Vagina (tissue), 2 donors: ENCODE measurements at regions not wholly inside any gene's neighbourhood (a gene's known extent, or its start where the extent isn't known, plus 50 kb on each side); places are given as distances from the start of the nearest gene placed in this dataset.

Experiments
- DNase-seq, 2 donors: peaks; one replicate each; pipeline ENCODE4 v3.0.0-alpha.2; 2017; ENCODE audit errors: extremely low spot score in 2 of 2
- H3K27ac ChIP-seq: fragments of 200-600 bp; sonication (generic); one replicate; pipeline ENCODE4 v1.5.1; 2019
- H3K27me3 ChIP-seq: fragments of 200-600 bp; sonication (generic); one replicate; pipeline ENCODE4 v1.5.1; 2019
- H3K36me3 ChIP-seq, 2 donors: fragments of 200-600 bp; sonication (generic); one replicate each; pipeline ENCODE4 v1.5.1; 2017 to 2019
- H3K4me1 ChIP-seq: fragments of 200-600 bp; sonication (generic); one replicate; pipeline ENCODE4 v1.5.1; 2019
- H3K4me3 ChIP-seq, 2 donors: fragments of 200-600 bp; sonication (generic); 1 replicate in 1 of 2; 2 replicates in 1 of 2; pipeline ENCODE4 v1.5.1; 2016 to 2019
- H3K9me3 ChIP-seq: fragments of 200-600 bp; sonication (generic); one replicate; pipeline ENCODE4 v1.5.1; 2019
- POLR2A ChIP-seq, 2 donors: fragments of 450-650 bp; IDR thresholded peaks; one replicate each; pipeline ENCODE4 v1.6.1; 2017; ENCODE audit warnings: antibody characterized with exemption in 2 of 2, mild to moderate bottlenecking in 2 of 2, moderate library complexity in 2 of 2
- POLR2AphosphoS5 ChIP-seq, 2 donors: sonication (generic); formaldehyde crosslinking; IDR thresholded peaks; one replicate each; pipeline ENCODE4 v1.9.0; 2017; ENCODE audit warnings: antibody characterized with exemption in 2 of 2, mild to moderate bottlenecking in 2 of 2, low read depth in 1 of 2; ENCODE audit not compliant: insufficient read depth in 1 of 2
- intact Hi-C: fragments of 100-400 bp; cut with DNase I; formaldehyde crosslinking; loops from one replicate; pipeline ENCODE4 v1.15.1; 2023
- TF ChIP-seq, protein P1 (sequence below), 3 experiments: fragments of 450-650 bp in 2 of 3; fragments of 200-600 bp in 1 of 3; sonication (generic) in 1 of 3; IDR thresholded peaks; one replicate each; pipeline ENCODE4 v1.5.1; 2017 to 2019; ENCODE audit warnings: antibody characterized with exemption in 3 of 3, mild to moderate bottlenecking in 2 of 3, moderate library complexity in 2 of 3

DNA sequence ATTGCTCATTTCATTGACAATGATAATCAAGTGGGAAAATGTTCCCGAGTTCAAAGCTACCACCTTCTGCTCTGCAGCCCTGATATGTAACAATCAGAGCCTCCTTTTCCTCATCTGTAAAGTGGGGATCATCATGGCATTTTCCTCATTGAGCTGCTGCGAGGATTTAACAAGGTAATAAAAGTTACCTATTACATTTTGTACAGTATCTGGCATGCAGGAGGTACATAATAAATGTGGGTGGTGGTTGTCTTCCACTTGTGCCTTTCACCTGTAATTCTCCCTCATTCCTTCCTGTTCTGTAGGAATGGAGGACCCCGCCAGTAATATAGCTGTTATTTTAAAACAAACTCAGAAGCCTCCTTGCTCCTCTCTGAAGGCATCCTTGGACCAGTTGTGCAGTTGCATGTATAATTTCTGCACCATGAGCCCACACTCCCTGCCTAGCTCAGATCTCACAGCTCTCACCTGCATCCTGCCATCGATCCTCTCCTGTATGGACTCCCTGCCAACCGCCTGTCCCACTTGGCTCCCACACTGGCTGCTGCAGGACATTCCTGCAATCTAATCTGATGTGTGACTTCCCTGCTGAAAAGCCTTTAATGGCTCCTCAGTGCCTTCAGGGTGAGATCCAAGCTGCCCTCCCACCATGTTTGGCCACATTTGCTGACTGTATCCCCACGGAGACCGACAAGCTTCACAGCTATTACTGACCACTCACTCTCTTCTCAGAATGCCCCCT lies 350.4 kb downstream of the EN1 start:
- H3K4me3 ChIP-seq = no peak overlapping the region
- H3K9me3 ChIP-seq = no peaks in the 10 kb centered on the region
- peaks cover 6% of the 10 kb centered on the region for H3K4me1 ChIP-seq
- TF ChIP-seq, protein P1, sequence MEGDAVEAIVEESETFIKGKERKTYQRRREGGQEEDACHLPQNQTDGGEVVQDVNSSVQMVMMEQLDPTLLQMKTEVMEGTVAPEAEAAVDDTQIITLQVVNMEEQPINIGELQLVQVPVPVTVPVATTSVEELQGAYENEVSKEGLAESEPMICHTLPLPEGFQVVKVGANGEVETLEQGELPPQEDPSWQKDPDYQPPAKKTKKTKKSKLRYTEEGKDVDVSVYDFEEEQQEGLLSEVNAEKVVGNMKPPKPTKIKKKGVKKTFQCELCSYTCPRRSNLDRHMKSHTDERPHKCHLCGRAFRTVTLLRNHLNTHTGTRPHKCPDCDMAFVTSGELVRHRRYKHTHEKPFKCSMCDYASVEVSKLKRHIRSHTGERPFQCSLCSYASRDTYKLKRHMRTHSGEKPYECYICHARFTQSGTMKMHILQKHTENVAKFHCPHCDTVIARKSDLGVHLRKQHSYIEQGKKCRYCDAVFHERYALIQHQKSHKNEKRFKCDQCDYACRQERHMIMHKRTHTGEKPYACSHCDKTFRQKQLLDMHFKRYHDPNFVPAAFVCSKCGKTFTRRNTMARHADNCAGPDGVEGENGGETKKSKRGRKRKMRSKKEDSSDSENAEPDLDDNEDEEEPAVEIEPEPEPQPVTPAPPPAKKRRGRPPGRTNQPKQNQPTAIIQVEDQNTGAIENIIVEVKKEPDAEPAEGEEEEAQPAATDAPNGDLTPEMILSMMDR (IDR thresholded peaks at IDR 0.05) = no peak
- TF ChIP-seq POLR2A (IDR thresholded peaks at IDR 0.05) (no peak), POLR2AphosphoS5 (IDR thresholded peaks at IDR 0.05; ENCODE audit: insufficient read depth in 1 of 2, low read depth in 1 of 2) (no peak)
- H3K27me3 ChIP-seq = no peaks in the 10 kb centered on the region
- DNase-seq = no peak
- H3K36me3 ChIP-seq = no peaks in the 10 kb centered on the region
- intact Hi-C loops = no loop called here
- no peak overlapping the region for H3K27ac ChIP-seq

DNA sequence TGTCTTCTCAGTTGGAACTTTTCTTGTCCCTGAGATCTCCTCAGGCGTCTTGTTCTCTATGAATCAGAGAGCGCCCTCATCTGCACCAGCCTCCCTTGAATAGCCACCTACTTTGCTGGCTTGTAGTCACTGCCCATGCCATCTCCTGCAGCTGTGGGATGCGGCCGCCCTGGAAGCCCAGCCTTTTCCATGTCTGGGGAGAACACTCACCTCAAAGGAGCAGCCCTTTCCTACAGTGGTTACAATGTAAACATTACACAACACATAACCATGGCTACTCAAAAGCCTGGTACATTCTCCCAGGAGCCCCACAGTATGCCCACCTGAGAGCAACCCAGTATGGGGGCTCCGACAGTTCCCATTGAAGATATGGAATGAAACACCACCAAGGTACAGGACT lies 351.0 kb downstream of the EN1 start:
- Histone ChIP-seq H3K36me3 (no peaks in the 10 kb centered on the region), H3K27ac (no peak overlapping the region), H3K4me1 (peaks cover 6% of the 10 kb centered on the region), H3K4me3 (no peak overlapping the region), H3K9me3 (no peaks in the 10 kb centered on the region), H3K27me3 (no peaks in the 10 kb centered on the region)
- intact Hi-C loops = no loop called here
- peak in 1 of 2 donors; percentile 49 for DNase-seq
- TF ChIP-seq, protein P1 (IDR thresholded peaks at IDR 0.05) = no peak

DNA sequence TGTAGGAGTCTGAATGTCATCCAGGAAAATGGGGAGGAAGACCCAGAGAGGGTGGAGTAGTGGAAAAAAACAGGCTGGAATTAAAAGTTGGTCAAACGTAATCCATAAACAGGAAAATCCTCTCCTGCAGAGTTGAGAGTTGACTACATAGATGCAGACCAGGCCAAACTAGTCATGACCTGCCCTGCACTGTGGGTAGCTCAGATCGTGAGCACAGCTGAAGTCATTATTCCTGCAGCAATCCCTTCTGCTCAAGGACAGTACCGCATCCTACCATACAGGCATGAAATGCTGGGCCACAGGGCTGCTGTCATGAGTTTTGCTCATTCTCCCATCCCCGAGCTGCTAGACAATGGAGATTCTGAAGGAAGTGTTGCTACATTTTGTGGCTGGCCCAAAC lies 352.2 kb downstream of the EN1 start:
- TF ChIP-seq POLR2A (IDR thresholded peaks at IDR 0.05) (no peak), POLR2AphosphoS5 (IDR thresholded peaks at IDR 0.05; ENCODE audit: insufficient read depth in 1 of 2, low read depth in 1 of 2) (no peak)
- TF ChIP-seq, protein P1 (IDR thresholded peaks at IDR 0.05) = no peak
- H3K27me3 ChIP-seq = no peaks in the 10 kb centered on the region
- H3K27ac ChIP-seq = no peak overlapping the region
- no peak overlapping the region for H3K4me3 ChIP-seq
- intact Hi-C loops = no loop called here
- H3K9me3 ChIP-seq = no peaks in the 10 kb centered on the region
- H3K36me3 ChIP-seq = no peaks in the 10 kb centered on the region
- no peak for DNase-seq
- peaks cover 6% of the 10 kb centered on the region for H3K4me1 ChIP-seq

DNA sequence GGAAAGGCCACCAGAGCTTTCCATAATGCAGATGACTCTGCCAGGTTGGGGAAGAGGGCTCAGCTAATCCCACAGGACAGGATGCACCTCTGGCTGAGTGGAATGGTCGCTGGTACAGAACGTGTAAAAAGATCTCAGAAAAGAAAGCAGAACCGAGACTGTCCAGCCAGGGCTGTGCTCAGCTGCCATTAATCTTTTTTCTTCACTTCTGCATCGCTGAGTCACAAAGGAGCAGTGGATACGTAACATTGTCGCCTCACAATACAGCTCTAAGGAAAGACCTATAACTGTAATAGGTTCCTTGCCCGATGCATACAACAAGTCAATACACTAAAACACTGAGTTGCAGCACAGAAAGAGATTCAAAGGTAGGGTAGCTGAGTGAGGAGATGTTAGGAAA lies 354.2 kb downstream of the EN1 start:
- Histone ChIP-seq H3K36me3 (no peaks in the 10 kb centered on the region), H3K4me3 (no peak overlapping the region), H3K27me3 (no peaks in the 10 kb centered on the region), H3K27ac (no peak overlapping the region), H3K9me3 (no peaks in the 10 kb centered on the region), H3K4me1 (peaks cover 6% of the 10 kb centered on the region)
- TF ChIP-seq, protein P1 (IDR thresholded peaks at IDR 0.05) = no peak
- TF ChIP-seq POLR2A (IDR thresholded peaks at IDR 0.05) (no peak), POLR2AphosphoS5 (IDR thresholded peaks at IDR 0.05; ENCODE audit: insufficient read depth in 1 of 2, low read depth in 1 of 2) (no peak)
- no peak for DNase-seq
- intact Hi-C loops = no loop called here

DNA sequence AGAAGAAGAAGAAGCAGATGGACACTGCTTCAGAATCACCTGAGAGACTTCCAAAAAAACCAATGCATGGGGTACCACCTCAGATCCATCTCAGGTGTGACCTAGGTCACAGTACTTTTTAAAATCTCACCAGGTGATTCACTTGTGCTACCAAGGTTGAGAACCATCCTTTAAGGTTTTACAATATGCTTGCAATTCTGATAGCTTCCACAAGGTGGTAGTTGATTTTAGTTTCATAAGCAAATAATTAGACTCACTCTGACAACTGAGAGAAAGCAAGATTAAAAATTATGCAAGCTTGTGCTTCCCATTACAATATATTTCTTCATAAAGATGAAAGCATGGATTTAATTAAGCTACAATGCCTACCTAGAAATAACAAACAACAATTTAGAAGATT lies 355.1 kb downstream of the EN1 start:
- Histone ChIP-seq H3K27me3 (no peaks in the 10 kb centered on the region), H3K4me3 (no peak overlapping the region), H3K36me3 (no peaks in the 10 kb centered on the region), H3K4me1 (peaks cover 6% of the 10 kb centered on the region), H3K9me3 (no peaks in the 10 kb centered on the region), H3K27ac (no peak overlapping the region)
- no peak for TF ChIP-seq POLR2AphosphoS5 (IDR thresholded peaks at IDR 0.05; ENCODE audit: insufficient read depth in 1 of 2, low read depth in 1 of 2)
- TF ChIP-seq POLR2A (IDR thresholded peaks at IDR 0.05) = no peak
- TF ChIP-seq, protein P1 (IDR thresholded peaks at IDR 0.05) = no peak
- intact Hi-C loops = no loop called here
- DNase-seq = no peak
